ENCODE measurements at regions not wholly inside any gene's neighbourhood (a gene's known extent, or its start where the extent isn't known, plus 50 kb on each side); places are given as distances from the start of the nearest gene placed in this dataset.

GRCh38 chr11:109898592-109898991 lies 194.6 kb upstream of the ZC3H12C start:
- Mint-ChIP-seq H3K27me3 (peaks cover 3% of the 10 kb centered on the region), H3K27ac (no peak overlapping the region), H3K36me3 (no peaks in the 10 kb centered on the region), H3K9me3 (peaks cover 4% of the 10 kb centered on the region), H3K4me3 (no peak overlapping the region), H3K4me1 (no peaks in the 10 kb centered on the region)
- no peak for DNase-seq

GRCh38 chr11:109902764-109903433 lies 190.3 kb upstream of the ZC3H12C start:
- Mint-ChIP-seq H3K36me3 (no peaks in the 10 kb centered on the region), H3K27me3 (no peaks in the 10 kb centered on the region), H3K27ac (no peak overlapping the region), H3K4me3 (no peak overlapping the region), H3K9me3 (peaks cover 4% of the 10 kb centered on the region), H3K4me1 (no peaks in the 10 kb centered on the region)
- DNase-seq = no peak

GRCh38 chr11:109911488-109911887 lies 181.7 kb upstream of the ZC3H12C start:
- H3K27ac Mint-ChIP-seq = no peak overlapping the region
- H3K4me1 Mint-ChIP-seq = no peaks in the 10 kb centered on the region

GRCh38 chr11:109914038-109914437 lies 179.2 kb upstream of the ZC3H12C start:
- H3K4me3 Mint-ChIP-seq = no peak overlapping the region
- H3K27ac Mint-ChIP-seq = no peak overlapping the region
- no peaks in the 10 kb centered on the region for H3K27me3 Mint-ChIP-seq
- H3K9me3 Mint-ChIP-seq = peaks cover 5% of the 10 kb centered on the region
- no peaks in the 10 kb centered on the region for H3K4me1 Mint-ChIP-seq
- no peak for DNase-seq
- H3K36me3 Mint-ChIP-seq = no peaks in the 10 kb centered on the region

More at GRCh38 chr11:109911488-109911887, 181.7 kb upstream of the ZC3H12C start:
- Mint-ChIP-seq H3K4me3 (no peak overlapping the region), H3K36me3 (no peaks in the 10 kb centered on the region), H3K27me3 (no peaks in the 10 kb centered on the region), H3K9me3 (peaks cover 5% of the 10 kb centered on the region)
- DNase-seq = no peak

- Mint-ChIP-seq H3K4me3 (no peak overlapping the region), H3K27me3 (no peaks in the 10 kb centered on the region), H3K27ac (no peak overlapping the region), H3K36me3 (no peaks in the 10 kb centered on the region), H3K9me3 (peaks cover 4% of the 10 kb centered on the region), H3K4me1 (no peaks in the 10 kb centered on the region)
- DNase-seq = no peak
These were observed 178.2 kb upstream of the ZC3H12C start for GRCh38 chr11:109914809-109915653.

GRCh38 chr11:109926941-109927340 lies 166.3 kb upstream of the ZC3H12C start:
- no peak for DNase-seq
- H3K4me3 Mint-ChIP-seq = no peak overlapping the region
- H3K4me1 Mint-ChIP-seq = no peaks in the 10 kb centered on the region
- no peaks in the 10 kb centered on the region for H3K27me3 Mint-ChIP-seq
- H3K27ac Mint-ChIP-seq = no peak overlapping the region
- H3K9me3 Mint-ChIP-seq = peaks cover 4% of the 10 kb centered on the region
- no peaks in the 10 kb centered on the region for H3K36me3 Mint-ChIP-seq

GRCh38 chr11:109929308-109929707 lies 163.9 kb upstream of the ZC3H12C start:
- H3K27ac Mint-ChIP-seq = no peak overlapping the region
- DNase-seq = no peak

GRCh38 chr11:109933126-109933525 lies 160.1 kb upstream of the ZC3H12C start:
- Mint-ChIP-seq H3K27ac (no peak overlapping the region), H3K4me1 (no peaks in the 10 kb centered on the region), H3K4me3 (no peak overlapping the region), H3K9me3 (no peaks in the 10 kb centered on the region), H3K27me3 (peaks cover 3% of the 10 kb centered on the region), H3K36me3 (no peaks in the 10 kb centered on the region)
- DNase-seq = no peak

More at GRCh38 chr11:109929308-109929707, 163.9 kb upstream of the ZC3H12C start:
- no peaks in the 10 kb centered on the region for H3K4me1 Mint-ChIP-seq
- no peak overlapping the region for H3K4me3 Mint-ChIP-seq
- H3K36me3 Mint-ChIP-seq = no peaks in the 10 kb centered on the region
- peaks cover 4% of the 10 kb centered on the region for H3K9me3 Mint-ChIP-seq
- H3K27me3 Mint-ChIP-seq = no peaks in the 10 kb centered on the region

GRCh38 chr11:109934151-109934550 lies 159.0 kb upstream of the ZC3H12C start:
- Mint-ChIP-seq H3K9me3 (no peaks in the 10 kb centered on the region), H3K27ac (no peak overlapping the region), H3K4me3 (no peak overlapping the region), H3K36me3 (no peaks in the 10 kb centered on the region), H3K4me1 (no peaks in the 10 kb centered on the region), H3K27me3 (peaks cover 3% of the 10 kb centered on the region)
- DNase-seq = no peak

GRCh38 chr11:109936661-109937180 lies 156.5 kb upstream of the ZC3H12C start:
- Mint-ChIP-seq H3K36me3 (no peaks in the 10 kb centered on the region), H3K9me3 (no peaks in the 10 kb centered on the region), H3K27ac (no peak overlapping the region), H3K4me3 (no peak overlapping the region), H3K27me3 (peaks cover 8% of the 10 kb centered on the region), H3K4me1 (no peaks in the 10 kb centered on the region)
- DNase-seq = no peak

GRCh38 chr11:109937968-109938367 lies 155.2 kb upstream of the ZC3H12C start:
- Mint-ChIP-seq H3K27ac (no peak overlapping the region), H3K9me3 (no peaks in the 10 kb centered on the region), H3K4me3 (no peak overlapping the region)

GRCh38 chr11:109939166-109939810 lies 153.9 kb upstream of the ZC3H12C start:
- H3K4me3 Mint-ChIP-seq = no peak overlapping the region
- DNase-seq = no peak
- H3K36me3 Mint-ChIP-seq = no peaks in the 10 kb centered on the region
- H3K9me3 Mint-ChIP-seq = no peaks in the 10 kb centered on the region
- no peak overlapping the region for H3K27ac Mint-ChIP-seq
- no peaks in the 10 kb centered on the region for H3K4me1 Mint-ChIP-seq
- H3K27me3 Mint-ChIP-seq = peaks cover 11% of the 10 kb centered on the region

More at GRCh38 chr11:109937968-109938367, 155.2 kb upstream of the ZC3H12C start:
- DNase-seq = no peak
- Mint-ChIP-seq H3K4me1 (no peaks in the 10 kb centered on the region), H3K27me3 (peaks cover 8% of the 10 kb centered on the region), H3K36me3 (no peaks in the 10 kb centered on the region)

- H3K4me3 Mint-ChIP-seq = no peak overlapping the region
- peaks cover 11% of the 10 kb centered on the region for H3K27me3 Mint-ChIP-seq
- H3K27ac Mint-ChIP-seq = no peak overlapping the region
- DNase-seq = no peak
- no peaks in the 10 kb centered on the region for H3K36me3 Mint-ChIP-seq
- no peaks in the 10 kb centered on the region for H3K4me1 Mint-ChIP-seq
- H3K9me3 Mint-ChIP-seq = no peaks in the 10 kb centered on the region
These were observed 152.4 kb upstream of the ZC3H12C start for GRCh38 chr11:109940816-109941215.

GRCh38 chr11:109945626-109946321 lies 147.4 kb upstream of the ZC3H12C start:
- Mint-ChIP-seq H3K9me3 (no peaks in the 10 kb centered on the region), H3K27me3 (peaks cover 18% of the 10 kb centered on the region), H3K4me3 (no peak overlapping the region), H3K4me1 (peaks cover 5% of the 10 kb centered on the region), H3K27ac (no peak overlapping the region), H3K36me3 (no peaks in the 10 kb centered on the region)
- DNase-seq = no peak
